OCI-LY7 (cell line): ENCODE measurements at regions not wholly inside any gene's neighbourhood (a gene's known extent, or its start where the extent isn't known, plus 50 kb on each side); places are given as distances from the start of the nearest gene placed in this dataset.

Source experiments
- BruUV-seq: library from RNA; stranded (reverse); fragments of 400-500 nt; replicated peaks from 2 replicates; lab custom pipeline; 2021; lab: Mats Ljungman, UMichigan
- CTCF ChIA-PET: fragments of 300-600 bp; sonication (Branson Sonifier 250); formaldehyde crosslinking; loops from one replicate; lab custom pipeline; 2022; ENCODE audit warnings: antibody characterized with exemption; ENCODE audit not compliant: unreplicated experiment; lab: Charles Lee
- POLR2A ChIA-PET: fragments of 300-600 bp; sonication (Branson Sonifier 250); formaldehyde crosslinking; loops from one replicate; lab custom pipeline; 2022; ENCODE audit warnings: antibody characterized with exemption; lab: Charles Lee
- DNase-seq: peaks from one replicate; pipeline ENCODE4 v3.0.0-alpha.2; 2015; ENCODE audit warnings: low spot score
- H2AFZ ChIP-seq: fragments of 200-600 bp; sonication (generic), shearing (Covaris generic); 2 replicates; pipeline ENCODE4 v1.6.1; 2014; ENCODE audit warnings: mild to moderate bottlenecking, antibody characterized with exemption, low read length, moderate library complexity
- H3K27ac ChIP-seq: fragments of 200-600 bp; sonication (generic); 2 replicates; pipeline ENCODE4 v1.5.1; 2014; ENCODE audit warnings: mixed run types, low read depth, mild to moderate bottlenecking, moderate library complexity, low read length, inconsistent platforms; ENCODE audit not compliant: poor library complexity, severe bottlenecking
- H3K36me3 ChIP-seq: fragments of 200-600 bp; sonication (generic); 2 replicates; pipeline ENCODE4 v1.6.1; 2014; ENCODE audit warnings: mild to moderate bottlenecking, antibody characterized with exemption, low read length, moderate library complexity, mixed read lengths; ENCODE audit not compliant: insufficient read depth
- H3K4me1 ChIP-seq: fragments of 200-600 bp; sonication (generic); 2 replicates; pipeline ENCODE4 v1.5.1; 2014; ENCODE audit warnings: mild to moderate bottlenecking, low read length; ENCODE audit not compliant: insufficient read depth, poor library complexity, severe bottlenecking
- H3K4me2 ChIP-seq: fragments of 200-600 bp; sonication (generic); 2 replicates; pipeline ENCODE4 v1.6.1; 2014; ENCODE audit warnings: mild to moderate bottlenecking, low read length
- H3K4me3 ChIP-seq: fragments of 200-600 bp; sonication (generic); 2 replicates; pipeline ENCODE4 v1.5.1; 2014; ENCODE audit warnings: mild to moderate bottlenecking, low read depth, low read length; ENCODE audit not compliant: poor library complexity, severe bottlenecking
- H3K79me2 ChIP-seq: fragments of 200-600 bp; sonication (generic); 2 replicates; pipeline ENCODE4 v1.6.1; 2016; ENCODE audit warnings: low read depth, mild to moderate bottlenecking, low read length, moderate library complexity, mixed read lengths; ENCODE audit not compliant: insufficient read depth
- H3K9me2 ChIP-seq: fragments of 200-600 bp; sonication (generic); 2 replicates; pipeline ENCODE4 v1.6.1; 2016; ENCODE audit warnings: mild to moderate bottlenecking, low read length, mixed read lengths; ENCODE audit not compliant: insufficient read depth
- H3K9me3 ChIP-seq: fragments of 200-600 bp; sonication (generic); 2 replicates; pipeline ENCODE4 v1.6.1; 2014; ENCODE audit warnings: mild to moderate bottlenecking, mixed run types, low read length, mixed read lengths
- H4K20me1 ChIP-seq: fragments of 200-600 bp; sonication (generic); 2 replicates; pipeline ENCODE4 v1.6.1; 2014; ENCODE audit warnings: mild to moderate bottlenecking, antibody characterized with exemption, low read length, moderate library complexity, mixed read lengths; ENCODE audit not compliant: insufficient read depth
- EZH2phosphoT487 ChIP-seq: fragments of 200-600 bp; sonication (generic); IDR thresholded peaks from 2 replicates; pipeline ENCODE4 v1.6.1; 2018; ENCODE audit warnings: low read depth, borderline replicate concordance, mild to moderate bottlenecking, mixed run types, antibody characterized with exemption, low read length, moderate library complexity, mixed read lengths
- intact Hi-C: fragments of 100-400 bp; cut with micrococcal nuclease; formaldehyde crosslinking; loops from one replicate; pipeline ENCODE4 v1.10.0; 2022; ENCODE audit not compliant: unreplicated experiment
- TF ChIP-seq, protein P1 (sequence below): fragments of 200-600 bp; sonication (generic); conservative IDR thresholded peaks from 2 replicates; pipeline ENCODE4 v1.5.1; 2014; ENCODE audit warnings: mild to moderate bottlenecking, antibody characterized with exemption, low read length, moderate library complexity, mixed read lengths

DNA sequence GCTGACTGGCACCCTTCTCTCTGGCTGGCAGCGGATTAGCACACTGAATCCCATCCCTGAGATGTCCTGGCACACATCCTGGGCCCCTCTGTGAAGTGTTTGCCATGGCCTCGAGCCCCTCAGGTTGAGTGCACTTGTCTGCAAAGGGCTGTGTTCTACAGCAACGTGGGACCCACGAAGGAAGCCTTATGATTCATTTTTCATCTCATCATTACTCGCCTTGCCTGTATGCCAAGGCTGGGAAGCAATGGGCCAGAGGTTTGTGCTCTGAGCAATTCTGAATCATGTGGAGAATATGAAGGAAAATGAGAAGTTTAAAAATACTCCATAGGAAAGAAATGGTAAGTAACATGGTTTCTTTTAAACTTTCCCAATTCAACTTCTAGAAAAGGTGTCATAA is 124.8 kb upstream of the LMO4 start:
- no peak for TF ChIP-seq EZH2phosphoT487
- TF ChIP-seq, protein P1, sequence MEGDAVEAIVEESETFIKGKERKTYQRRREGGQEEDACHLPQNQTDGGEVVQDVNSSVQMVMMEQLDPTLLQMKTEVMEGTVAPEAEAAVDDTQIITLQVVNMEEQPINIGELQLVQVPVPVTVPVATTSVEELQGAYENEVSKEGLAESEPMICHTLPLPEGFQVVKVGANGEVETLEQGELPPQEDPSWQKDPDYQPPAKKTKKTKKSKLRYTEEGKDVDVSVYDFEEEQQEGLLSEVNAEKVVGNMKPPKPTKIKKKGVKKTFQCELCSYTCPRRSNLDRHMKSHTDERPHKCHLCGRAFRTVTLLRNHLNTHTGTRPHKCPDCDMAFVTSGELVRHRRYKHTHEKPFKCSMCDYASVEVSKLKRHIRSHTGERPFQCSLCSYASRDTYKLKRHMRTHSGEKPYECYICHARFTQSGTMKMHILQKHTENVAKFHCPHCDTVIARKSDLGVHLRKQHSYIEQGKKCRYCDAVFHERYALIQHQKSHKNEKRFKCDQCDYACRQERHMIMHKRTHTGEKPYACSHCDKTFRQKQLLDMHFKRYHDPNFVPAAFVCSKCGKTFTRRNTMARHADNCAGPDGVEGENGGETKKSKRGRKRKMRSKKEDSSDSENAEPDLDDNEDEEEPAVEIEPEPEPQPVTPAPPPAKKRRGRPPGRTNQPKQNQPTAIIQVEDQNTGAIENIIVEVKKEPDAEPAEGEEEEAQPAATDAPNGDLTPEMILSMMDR, result no peak
- no peak for DNase-seq
- H3K27ac ChIP-seq, result no peak overlapping the region
- no peaks in the 10 kb centered on the region for H4K20me1 ChIP-seq
- H3K4me2 ChIP-seq, result no peak overlapping the region
- no peak overlapping the region for H2AFZ ChIP-seq
- ChIA-PET CTCF (no interaction called here), POLR2A (interaction anchor here (1.3 kb wide), 2 partner anchors 12 to 16 kb away, joined by 3 to 4 read pairs; no protein-coding TSS in a partner anchor)
- no peaks in the 10 kb centered on the region for H3K4me1 ChIP-seq
- H3K4me3 ChIP-seq, result no peak overlapping the region
- H3K9me2 ChIP-seq, result no peaks in the 10 kb centered on the region
- intact Hi-C loops, result no loop called here
- no peaks in the 10 kb centered on the region for H3K9me3 ChIP-seq
- no TSS peak for BruUV-seq
- no peaks in the 10 kb centered on the region for H3K79me2 ChIP-seq
- H3K36me3 ChIP-seq, result no peaks in the 10 kb centered on the region

DNA sequence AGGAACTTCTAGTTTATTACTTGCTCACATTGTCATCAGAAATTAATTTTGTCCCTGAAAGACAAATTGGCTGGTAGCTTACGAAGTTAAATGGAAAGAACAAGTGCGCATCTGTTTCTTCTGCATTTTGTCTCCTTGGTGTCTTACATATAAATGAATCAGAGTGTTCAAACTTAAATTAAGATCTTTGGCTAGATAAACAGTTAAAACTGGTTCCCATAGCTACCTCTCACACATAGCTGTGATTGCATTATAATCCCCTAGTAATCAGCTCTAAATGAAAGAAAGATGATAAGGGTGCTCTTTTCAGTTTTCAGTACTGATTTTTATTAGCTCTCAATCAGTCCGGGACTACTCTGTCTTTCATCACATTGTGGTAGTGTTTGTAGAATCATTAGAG is 124.2 kb upstream of the LMO4 start:
- H3K9me3 ChIP-seq, result no peaks in the 10 kb centered on the region
- no peak overlapping the region for H2AFZ ChIP-seq
- no TSS peak for BruUV-seq
- no peak overlapping the region for H3K4me3 ChIP-seq
- no peaks in the 10 kb centered on the region for H3K9me2 ChIP-seq
- H3K27ac ChIP-seq, result no peak overlapping the region
- H3K4me1 ChIP-seq, result no peaks in the 10 kb centered on the region
- H4K20me1 ChIP-seq, result no peaks in the 10 kb centered on the region
- no peak overlapping the region for H3K4me2 ChIP-seq
- ChIA-PET POLR2A (interaction anchor here (1.1 to 1.3 kb wide), 3 partner anchors 11 to 16 kb away, joined by 3 to 4 read pairs (median 3); no protein-coding TSS in a partner anchor), CTCF (no interaction called here)
- DNase-seq, result no peak
- TF ChIP-seq EZH2phosphoT487, result no peak
- TF ChIP-seq, protein P1, result no peak
- no peaks in the 10 kb centered on the region for H3K36me3 ChIP-seq
- intact Hi-C loops, result no loop called here
- H3K79me2 ChIP-seq, result no peaks in the 10 kb centered on the region

DNA sequence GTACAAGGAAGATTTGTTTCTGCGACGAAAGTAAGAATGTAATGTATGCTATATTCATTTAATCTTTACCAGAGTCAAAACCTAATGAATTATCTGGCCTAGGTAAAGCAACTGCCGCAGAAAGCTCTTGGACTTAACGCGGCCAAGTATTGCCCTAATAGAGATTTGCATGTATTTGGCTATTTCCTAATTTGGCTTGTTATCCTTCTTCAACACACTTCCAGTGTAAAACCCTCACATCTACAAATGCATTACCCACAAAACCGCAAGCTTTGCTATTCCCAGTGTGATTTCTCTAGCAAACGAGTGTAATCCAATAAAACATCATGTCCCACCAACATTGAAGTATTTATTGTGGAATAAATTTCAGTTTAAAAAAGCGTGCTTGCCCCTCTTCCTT is 123.8 kb upstream of the LMO4 start:
- BruUV-seq, result no TSS peak
- Histone ChIP-seq H4K20me1 (no peaks in the 10 kb centered on the region), H3K79me2 (no peaks in the 10 kb centered on the region), H3K9me3 (no peaks in the 10 kb centered on the region), H3K4me2 (no peak overlapping the region), H3K9me2 (no peaks in the 10 kb centered on the region), H2AFZ (no peak overlapping the region), H3K4me1 (no peaks in the 10 kb centered on the region), H3K4me3 (no peak overlapping the region), H3K27ac (no peak overlapping the region), H3K36me3 (no peaks in the 10 kb centered on the region)
- intact Hi-C loops, result no loop called here
- CTCF ChIA-PET, result no interaction called here
- no peak for DNase-seq
- TF ChIP-seq, protein P1, result no peak
- TF ChIP-seq EZH2phosphoT487, result no peak
- POLR2A ChIA-PET, result interaction anchor here (0.5 to 1.3 kb wide), 5 partner anchors 12 to 1653 kb away, joined by 3 to 4 read pairs (median 4); no protein-coding TSS in a partner anchor
